GM18502 (cell line): ENCODE measurements at regions not wholly inside any gene's neighbourhood (a gene's known extent, or its start where the extent isn't known, plus 50 kb on each side); places are given as distances from the start of the nearest gene placed in this dataset.

Experiments
- ATAC-seq: cut with Tn5 transposase; IDR thresholded peaks from one replicate; pipeline ENCODE4 v1.9.1; 2021; ENCODE audit warnings: mild to moderate bottlenecking; ENCODE audit not compliant: unreplicated experiment, poor library complexity

DNA sequence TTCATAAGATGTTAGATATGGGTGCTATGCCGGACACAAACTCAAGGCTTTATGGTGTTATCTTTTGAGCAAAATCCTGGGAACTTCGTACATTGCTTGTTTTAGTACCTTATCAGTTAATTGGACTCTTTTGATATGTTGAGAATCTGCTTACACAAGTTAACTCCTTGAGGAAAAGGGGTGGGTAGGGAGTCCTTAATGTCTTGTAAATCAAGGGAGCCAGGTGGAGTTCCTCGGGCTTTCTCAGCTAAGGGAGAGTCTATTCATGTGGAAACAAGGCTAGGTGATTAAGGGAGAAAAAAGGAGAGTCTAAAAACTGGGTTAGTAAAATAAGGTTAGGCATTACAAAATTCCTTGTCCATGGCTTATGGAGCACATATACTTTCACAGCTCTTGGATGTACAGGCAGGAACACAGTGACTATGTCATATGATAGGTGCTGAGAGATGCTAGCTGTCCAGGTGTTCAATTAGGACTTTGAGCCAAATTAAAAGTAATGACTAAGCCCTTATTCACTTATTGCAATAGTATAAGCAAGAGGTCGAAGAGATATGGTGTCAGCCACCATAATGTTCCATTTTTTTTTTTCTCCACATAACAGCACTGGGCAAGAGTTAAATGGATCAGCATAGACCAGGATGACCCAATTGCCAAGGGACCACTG lies 59.5 kb upstream of the DYNAP start:
- no peak for ATAC-seq

DNA sequence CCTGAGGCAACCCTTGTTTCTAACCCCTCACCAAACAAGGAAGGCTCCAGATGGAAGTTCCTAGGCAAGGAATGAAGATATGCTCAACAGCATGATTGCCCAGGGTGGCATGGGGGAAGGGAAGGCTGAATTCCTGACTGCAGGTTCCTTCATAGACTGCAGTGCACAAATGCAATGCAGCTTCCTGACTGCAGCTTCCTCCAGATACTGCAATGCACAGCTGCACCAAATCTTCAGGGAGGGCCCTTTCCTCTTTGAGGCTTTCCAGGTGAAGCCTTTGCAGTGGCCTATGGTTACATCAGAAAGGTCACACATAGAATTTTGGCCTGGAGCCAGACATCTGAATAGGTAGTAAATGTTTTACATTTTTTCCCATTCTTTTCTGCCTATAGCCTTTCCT lies 58.8 kb upstream of the DYNAP start:
- ATAC-seq: no peak

DNA sequence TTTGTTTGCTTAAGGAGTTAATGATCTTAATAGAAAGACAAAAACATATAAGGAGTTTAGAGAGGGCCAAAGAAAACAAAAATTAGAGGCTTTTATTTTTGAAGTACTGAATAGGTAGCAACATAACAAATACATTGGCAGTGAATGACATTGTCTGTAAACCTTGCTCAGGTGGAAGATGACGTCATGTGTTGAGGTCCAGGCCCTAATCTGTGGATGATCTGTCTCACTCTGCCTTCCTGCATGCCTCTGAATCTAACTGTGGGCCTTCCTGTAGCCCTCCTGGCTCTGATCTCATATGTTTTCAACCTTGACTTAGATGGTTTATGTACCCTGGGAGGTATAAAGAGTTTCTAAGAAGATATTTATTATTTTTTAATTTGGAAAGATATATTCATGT lies 58.1 kb upstream of the DYNAP start:
- no peak for ATAC-seq
